ENCODE measurements at regions not wholly inside any gene's neighbourhood (a gene's known extent, or its start where the extent isn't known, plus 50 kb on each side); places are given as distances from the start of the nearest gene placed in this dataset.

GRCh38 chr11:116172156-116172555 lies 600.6 kb downstream of the BUD13 start:
- no peak for DNase-seq

GRCh38 chr11:116171271-116172140 lies 601.3 kb downstream of the BUD13 start:
- DNase-seq, result no peak

- no peak for DNase-seq
Measured at GRCh38 chr11:116170526-116171120, 602.2 kb downstream of the BUD13 start.

DNA sequence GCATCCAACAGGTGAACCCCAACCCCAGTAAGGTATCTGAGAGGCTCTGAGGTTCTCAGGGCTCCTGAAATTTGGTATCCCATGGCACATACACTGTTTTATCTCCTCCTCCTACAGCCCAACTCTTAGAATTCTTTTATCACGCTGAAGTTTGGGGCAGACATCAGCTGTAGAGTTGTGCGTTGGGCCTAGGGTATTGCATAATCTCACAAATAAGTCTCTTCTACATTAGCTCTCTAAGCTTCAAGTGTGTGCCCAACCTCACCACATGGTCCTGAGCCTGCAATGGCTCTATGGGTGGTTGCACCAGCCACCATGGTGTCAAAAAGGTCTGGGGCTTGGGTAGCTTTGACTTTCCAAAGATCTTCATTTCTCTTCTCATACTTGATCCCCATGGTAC lies 603.0 kb downstream of the BUD13 start:
- DNase-seq, result no peak

DNA sequence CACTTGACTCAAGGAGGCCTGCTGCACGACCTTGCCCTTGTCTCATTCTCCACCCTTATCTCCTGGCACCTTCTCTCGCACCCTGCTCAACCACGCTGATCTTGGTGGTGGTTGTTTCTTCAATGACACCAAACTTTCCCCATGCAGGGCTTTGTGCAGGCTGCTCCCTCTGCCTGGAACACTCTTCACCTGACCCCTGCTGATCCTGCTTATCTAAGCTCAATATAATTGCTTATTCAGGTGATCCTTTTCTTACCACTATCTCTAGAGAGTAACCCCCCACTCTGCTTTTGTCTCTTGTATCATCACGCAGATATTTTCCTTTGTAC lies 604.4 kb downstream of the BUD13 start:
- no peak for DNase-seq

DNA sequence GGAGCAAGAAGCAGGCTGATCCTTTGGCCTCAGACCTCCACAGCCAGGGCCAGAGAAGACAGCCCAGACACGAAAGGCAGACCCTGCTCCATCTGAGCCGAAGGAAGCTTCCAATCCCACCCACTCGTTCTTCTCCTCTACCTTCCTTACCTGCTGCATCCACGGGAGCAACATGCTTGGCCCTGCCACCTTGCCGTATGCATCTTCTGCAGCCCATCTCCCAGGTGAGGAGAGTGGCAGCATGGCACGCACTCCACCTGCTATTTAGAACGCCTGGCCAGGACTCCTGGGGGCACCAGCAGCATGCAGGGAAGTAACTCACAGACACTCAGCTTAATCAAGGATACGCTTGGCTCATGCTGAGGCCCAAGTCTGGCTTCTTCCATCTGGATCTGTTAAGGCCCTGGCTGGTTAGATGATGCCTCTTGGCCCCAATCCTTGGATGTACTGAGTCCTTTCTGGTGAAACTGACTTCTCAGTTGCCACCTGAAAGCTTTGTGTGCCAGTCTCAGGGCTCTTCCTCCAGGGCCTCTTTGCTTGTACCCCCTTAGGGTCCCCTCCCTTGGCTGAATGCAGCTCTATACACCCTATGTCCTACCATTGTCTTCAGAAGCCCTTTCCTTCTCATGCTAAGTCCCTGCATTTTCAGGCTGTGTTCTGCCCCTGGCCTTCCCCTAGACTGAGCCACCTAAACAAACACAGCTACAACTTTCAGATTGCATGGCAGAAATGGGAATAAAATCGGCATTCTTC lies 604.9 kb downstream of the BUD13 start:
- DNase-seq, result no peak

DNA sequence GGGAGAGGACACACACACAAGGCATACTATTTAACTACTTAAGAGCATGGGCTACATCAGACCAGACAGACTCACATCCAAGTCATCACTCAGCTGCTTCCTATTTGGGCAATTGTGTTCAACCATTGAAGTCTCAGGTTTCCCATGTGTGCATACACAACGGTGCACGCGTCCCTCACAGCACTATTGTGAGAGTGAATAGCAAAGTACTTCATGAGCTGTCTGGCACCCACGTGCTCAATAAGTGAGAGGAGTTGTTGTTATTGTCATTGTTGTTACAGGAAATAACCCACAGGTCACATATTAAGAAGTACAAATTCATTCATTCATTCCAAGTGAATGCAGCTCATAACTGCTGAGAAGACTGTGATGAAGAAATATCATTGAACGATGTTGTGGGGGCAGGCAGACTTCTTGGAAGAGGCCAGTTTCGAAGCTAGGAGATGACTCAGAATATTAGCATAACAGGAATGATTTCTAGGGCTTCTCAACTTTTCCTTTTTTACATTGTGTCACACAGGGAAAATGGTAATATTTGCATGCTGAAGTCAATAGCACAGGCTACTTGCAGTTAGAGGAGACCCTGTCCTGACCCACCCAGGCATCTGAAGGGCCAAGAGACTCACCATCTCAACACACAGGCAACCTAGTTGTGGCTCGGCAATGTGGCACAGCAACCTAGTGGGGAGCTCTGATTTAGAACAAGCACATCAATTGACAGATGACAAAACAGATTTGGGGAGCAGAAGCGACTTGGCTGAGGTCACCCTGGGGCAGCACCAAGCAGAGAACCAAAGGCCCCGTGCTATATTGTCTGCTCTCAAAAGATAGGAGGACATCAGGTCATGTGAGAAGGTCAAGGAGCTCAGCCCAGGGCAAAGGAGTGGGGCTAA lies 606.0 kb downstream of the BUD13 start:
- no peak for DNase-seq

- no peak for DNase-seq
Measured at GRCh38 chr11:116164843-116165242, 607.9 kb downstream of the BUD13 start.

DNA sequence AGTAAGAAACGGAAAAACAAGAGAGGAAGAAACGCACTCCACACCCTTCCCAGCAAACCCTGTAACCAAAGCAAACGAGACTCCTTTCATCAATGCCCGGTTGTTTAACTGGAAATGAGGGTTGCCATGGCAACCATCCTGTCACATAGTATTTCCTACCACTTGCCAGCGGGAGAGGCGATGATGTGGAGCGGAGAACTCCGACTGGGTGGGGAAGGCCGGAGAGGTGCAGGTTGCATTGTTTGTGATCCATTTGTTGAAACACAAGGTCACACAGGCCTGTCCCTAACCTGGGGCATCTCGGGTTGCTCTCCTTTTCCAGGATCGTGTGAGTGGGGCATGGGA lies 609.9 kb downstream of the BUD13 start:
- no peak for DNase-seq

DNA sequence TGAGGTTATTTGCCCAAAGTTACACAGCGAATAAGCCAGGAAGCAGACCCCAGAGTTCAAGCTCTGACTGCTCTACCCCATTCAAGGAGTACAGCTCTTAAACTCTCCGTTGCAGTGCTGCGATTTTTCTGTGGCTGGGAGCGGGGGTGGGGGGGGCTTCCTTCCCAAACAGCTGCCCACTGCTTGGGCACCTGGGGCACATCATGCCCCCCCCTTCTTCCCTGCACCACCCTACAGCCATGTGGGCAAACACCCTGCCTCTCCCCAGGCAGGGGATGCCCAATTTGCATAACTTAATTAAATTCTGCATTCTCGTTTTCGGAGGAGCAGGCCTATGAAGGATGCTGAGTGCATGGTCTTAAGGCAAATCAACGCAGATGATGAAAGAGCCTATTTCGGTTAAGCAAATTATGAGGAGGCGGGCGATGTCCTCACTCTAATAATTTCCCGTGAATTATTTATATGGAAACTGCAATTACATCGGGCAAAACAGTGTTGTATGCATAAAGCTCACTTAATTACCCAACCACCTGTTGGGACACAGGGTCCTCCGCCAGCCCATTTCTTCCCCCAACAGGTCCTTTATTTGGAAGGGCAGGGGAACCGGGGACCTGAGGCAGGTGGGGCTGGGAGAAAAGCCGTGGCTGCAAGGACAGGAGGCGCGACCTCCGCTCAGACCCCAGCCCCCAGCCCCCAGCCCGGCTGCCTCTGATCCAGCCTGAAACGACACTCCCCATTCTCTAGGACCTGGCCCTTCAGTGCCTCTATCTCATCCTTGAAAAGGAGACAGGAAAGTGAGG lies 610.5 kb downstream of the BUD13 start:
- DNase-seq, result no peak

DNA sequence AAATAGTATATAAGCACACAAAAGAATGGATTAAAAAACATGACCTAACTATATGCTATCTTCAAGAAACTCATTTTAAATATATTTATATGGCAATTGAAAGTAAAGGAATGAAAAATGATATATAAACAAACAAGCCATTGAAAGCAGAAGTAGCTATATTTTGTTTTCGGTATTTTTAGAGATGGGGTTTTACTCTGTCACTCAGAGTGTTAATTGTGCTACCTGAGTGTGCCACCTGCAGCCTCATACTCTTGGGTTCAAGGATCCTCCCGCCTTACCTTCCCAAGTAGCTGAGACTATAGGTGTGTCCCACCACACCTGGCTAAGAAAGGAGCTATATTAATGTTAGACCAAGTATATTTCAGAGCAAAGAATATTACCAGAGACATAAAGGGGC lies 624.1 kb downstream of the BUD13 start:
- DNase-seq, result no peak

GRCh38 chr11:116148056-116148455 lies 624.7 kb downstream of the BUD13 start:
- DNase-seq, result no peak

DNA sequence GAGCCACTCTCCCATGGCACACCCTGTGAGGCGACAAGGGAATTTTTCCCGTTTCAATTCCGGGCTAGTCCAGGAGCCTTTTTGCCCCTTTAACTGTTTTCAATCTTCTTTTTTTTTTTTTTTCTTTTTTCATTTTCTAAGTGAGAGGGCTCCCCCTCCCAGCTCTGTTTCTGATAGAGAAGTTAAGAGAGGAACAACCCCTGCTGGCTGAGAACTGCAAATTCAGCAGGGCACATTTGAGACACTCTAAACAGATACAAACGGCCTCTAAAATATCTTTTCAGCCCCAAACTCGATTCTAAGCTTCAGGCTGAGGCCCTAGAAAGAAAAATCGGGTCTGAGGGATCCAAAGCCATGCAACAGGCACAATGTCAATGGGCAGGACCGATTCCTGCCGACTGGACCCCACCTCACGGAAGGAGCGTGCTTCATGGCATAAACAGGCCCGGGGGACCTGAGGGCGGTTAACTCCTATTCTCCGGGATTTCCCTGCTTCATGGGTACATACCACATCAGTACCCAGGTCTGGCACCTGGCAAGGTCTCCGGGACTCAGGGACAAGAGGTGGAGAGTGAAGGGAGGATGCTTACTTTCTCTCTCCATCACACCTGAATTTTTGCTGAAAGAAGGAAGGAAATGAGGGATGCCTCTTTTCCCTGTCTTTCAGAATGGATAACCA lies 627.5 kb downstream of the BUD13 start:
- DNase-seq, result no peak

GRCh38 chr11:116144387-116144958 lies 628.3 kb downstream of the BUD13 start:
- no peak for DNase-seq

- no peak for DNase-seq
Measured at GRCh38 chr11:116138280-116138679, 634.1 kb upstream of the CADM1 start.

- no peak for DNase-seq
Measured at GRCh38 chr11:116137753-116138152, 633.5 kb upstream of the CADM1 start.

DNA sequence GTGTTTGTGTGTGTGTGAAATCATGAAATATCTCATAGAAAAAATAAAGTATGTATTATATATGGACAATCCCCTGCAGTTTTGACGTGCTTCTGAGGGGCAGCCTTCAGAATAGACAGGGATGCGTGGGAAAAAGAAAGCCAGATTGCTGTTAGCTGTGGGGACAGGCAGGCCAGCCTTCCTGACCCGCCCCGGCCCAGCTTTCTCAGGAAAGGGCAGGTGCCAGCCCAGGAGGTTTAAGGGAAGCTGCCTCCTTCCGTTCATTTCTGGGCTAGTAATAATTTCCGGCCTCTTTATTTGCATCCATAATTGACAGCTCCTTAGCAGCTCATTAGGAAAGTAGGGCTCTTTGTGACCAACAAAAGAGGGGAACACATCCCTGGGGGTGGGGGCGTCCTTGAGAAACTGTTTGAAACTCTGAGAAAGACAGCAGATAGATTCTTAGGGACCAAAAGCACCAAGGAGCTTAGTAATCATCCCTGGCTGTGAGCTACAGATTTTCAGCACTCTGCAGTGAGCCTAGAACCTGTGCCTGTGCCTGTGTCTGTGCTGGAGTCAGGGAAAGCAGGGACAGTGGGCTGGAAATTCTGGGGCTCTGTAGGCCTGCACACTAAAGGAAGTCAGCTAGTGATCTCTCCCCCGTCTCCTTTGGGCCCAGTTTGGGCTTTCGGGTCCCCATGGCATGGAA lies 632.9 kb upstream of the CADM1 start:
- no peak for DNase-seq

- DNase-seq, result no peak
Measured at GRCh38 chr11:116135891-116136290, 631.7 kb upstream of the CADM1 start.

- no peak for DNase-seq
Measured at GRCh38 chr11:116134450-116134849, 630.2 kb upstream of the CADM1 start.

DNA sequence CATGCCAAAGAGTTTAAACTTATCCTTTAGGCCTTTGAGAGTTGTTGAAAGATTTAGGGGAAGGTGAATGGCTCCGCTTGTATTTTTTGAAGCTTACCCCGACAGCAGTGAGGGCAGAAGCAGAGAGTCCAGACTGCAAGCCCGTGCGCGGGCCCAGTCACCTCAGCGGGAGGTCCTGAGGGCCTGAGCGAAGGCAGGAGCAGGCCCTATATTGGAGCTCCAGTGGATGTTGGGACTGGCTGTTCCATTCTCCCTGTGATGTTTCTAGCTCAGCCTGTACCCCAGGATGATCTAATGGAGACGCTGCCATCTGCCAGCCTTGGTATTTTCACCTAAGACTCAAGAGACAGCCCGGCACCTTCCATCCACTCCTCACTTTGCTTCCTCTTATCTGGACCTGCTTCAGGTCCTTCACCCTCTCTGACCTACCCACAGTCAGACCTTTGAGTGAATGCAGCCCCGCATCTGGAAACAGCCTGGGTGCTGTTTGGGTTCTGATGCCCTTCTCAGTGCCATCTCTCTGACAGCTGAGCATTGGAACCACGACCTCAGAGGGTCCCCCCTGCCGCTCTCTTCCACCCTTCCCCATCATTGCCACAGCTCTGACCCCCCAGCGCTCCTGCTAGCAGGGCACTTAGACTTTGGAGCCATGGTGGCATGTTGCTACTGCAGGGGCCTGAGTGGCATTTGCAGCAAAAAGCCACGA lies 628.2 kb upstream of the CADM1 start:
- no peak for DNase-seq

Measured in CD4-positive, alpha-beta T cell treated with Interleukin-17A for 4 hours (primary cell).